Ascending aorta (tissue), 2 donors: ENCODE measurements at regions not wholly inside any gene's neighbourhood (a gene's known extent, or its start where the extent isn't known, plus 50 kb on each side); places are given as distances from the start of the nearest gene placed in this dataset.

Experiments
- DNase-seq, 2 donors: peaks; one replicate each; pipeline ENCODE4 v3.0.0-alpha.2; 2019; ENCODE audit warnings: low spot score in 2 of 2
- H3K27ac ChIP-seq, 2 donors: fragments of 200-600 bp; sonication (generic); one replicate each; pipeline ENCODE4 v1.5.1; 2016 to 2017; ENCODE audit warnings: mild to moderate bottlenecking in 1 of 2
- H3K27me3 ChIP-seq: fragments of 200-600 bp; sonication (generic); one replicate; pipeline ENCODE4 v1.5.1; 2017
- H3K36me3 ChIP-seq, 2 donors: fragments of 200-600 bp; sonication (generic); one replicate each; pipeline ENCODE4 v1.5.1; 2016
- H3K4me1 ChIP-seq, 2 donors: fragments of 200-600 bp; sonication (generic); one replicate each; pipeline ENCODE4 v1.5.1; 2016 to 2017; ENCODE audit warnings: mild to moderate bottlenecking in 1 of 2
- H3K4me3 ChIP-seq, 2 donors: fragments of 200-600 bp; sonication (generic); one replicate each; pipeline ENCODE4 v1.5.1; 2016 to 2017; ENCODE audit warnings: mild to moderate bottlenecking in 1 of 2
- H3K9me3 ChIP-seq, 2 donors: fragments of 200-600 bp; sonication (generic); one replicate each; pipeline ENCODE4 v1.5.1; 2016
- intact Hi-C: fragments of 100-400 bp; cut with DNase I; formaldehyde crosslinking; loops from one replicate; pipeline ENCODE4 v1.15.1; 2023
- TF ChIP-seq, protein P1 (sequence below), 3 experiments: fragments of 200-600 bp in 2 of 3; fragments of 450-650 bp in 1 of 3; sonication (generic) in 2 of 3; IDR thresholded peaks; one replicate each; pipeline ENCODE4 v1.5.1; 2016 to 2019; ENCODE audit warnings: antibody characterized with exemption in 3 of 3, mild to moderate bottlenecking in 1 of 3, moderate library complexity in 1 of 3

DNA sequence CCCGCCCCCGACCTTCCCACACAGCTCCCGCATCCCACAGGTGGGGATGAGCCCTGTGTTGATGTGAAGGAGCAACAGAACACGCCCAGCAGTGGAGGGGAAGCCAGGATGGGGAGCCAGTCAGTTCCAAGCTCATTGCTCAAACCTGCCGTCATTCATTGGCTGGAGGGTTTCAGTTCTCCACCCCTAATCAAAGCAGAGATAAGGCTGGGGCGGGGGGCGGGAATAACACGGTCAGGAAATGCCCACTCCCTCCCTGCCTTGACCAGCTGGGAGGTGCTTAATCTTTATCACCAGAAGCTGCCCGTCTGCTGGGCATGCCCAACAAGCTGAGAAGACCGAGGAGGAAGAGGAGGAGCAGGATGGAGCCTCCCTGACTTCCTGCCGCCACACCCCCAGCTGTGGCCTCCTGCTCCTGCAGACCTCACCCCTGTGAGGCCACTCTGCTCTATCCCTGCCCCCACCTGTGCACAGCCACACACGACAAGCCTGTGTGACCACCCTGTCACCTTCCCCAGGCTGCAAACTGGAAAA is 265.1 kb downstream of the ZEB1 start:
- no peak for DNase-seq
- no peaks in the 10 kb centered on the region for H3K9me3 ChIP-seq
- H3K4me1 ChIP-seq, result peaks cover 9 to 13% of the 10 kb centered on the region in 2 donors
- TF ChIP-seq, protein P1, sequence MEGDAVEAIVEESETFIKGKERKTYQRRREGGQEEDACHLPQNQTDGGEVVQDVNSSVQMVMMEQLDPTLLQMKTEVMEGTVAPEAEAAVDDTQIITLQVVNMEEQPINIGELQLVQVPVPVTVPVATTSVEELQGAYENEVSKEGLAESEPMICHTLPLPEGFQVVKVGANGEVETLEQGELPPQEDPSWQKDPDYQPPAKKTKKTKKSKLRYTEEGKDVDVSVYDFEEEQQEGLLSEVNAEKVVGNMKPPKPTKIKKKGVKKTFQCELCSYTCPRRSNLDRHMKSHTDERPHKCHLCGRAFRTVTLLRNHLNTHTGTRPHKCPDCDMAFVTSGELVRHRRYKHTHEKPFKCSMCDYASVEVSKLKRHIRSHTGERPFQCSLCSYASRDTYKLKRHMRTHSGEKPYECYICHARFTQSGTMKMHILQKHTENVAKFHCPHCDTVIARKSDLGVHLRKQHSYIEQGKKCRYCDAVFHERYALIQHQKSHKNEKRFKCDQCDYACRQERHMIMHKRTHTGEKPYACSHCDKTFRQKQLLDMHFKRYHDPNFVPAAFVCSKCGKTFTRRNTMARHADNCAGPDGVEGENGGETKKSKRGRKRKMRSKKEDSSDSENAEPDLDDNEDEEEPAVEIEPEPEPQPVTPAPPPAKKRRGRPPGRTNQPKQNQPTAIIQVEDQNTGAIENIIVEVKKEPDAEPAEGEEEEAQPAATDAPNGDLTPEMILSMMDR (IDR thresholded peaks at IDR 0.05), result no peak
- H3K36me3 ChIP-seq, result no peaks in the 10 kb centered on the region
- no peak overlapping the region for H3K4me3 ChIP-seq
- H3K27me3 ChIP-seq, result no peaks in the 10 kb centered on the region
- H3K27ac ChIP-seq, result no peak overlapping the region
- intact Hi-C loops, result no loop called here

DNA sequence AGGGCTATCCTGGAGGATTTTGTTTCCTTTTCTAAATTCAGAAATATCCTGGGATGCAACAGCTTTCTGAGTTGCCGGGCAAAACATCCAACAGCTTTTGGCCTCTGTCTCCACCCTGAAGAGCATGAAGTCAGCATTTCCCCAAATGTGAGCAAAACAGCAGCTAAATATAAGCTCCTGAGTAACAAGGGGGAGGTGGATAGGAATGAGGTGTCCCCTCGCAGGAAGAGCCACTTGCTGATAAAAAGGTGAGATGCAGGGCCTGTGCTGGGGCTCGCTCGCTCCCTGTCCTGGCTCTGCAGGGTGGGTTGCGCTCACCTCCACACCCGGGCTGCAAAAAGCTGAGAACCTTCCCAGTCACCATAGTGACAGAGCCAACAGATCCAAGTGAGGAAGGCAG is 264.3 kb downstream of the ZEB1 start:
- no peak for DNase-seq
- TF ChIP-seq, protein P1 (IDR thresholded peaks at IDR 0.05), result no peak
- intact Hi-C loops, result no loop called here
- H3K27me3 ChIP-seq, result no peaks in the 10 kb centered on the region
- H3K36me3 ChIP-seq, result no peaks in the 10 kb centered on the region
- H3K4me1 ChIP-seq, result peaks cover 9 to 13% of the 10 kb centered on the region in 2 donors
- H3K27ac ChIP-seq, result peak overlapping the region in 1 of 2 donors; percentile 16
- no peaks in the 10 kb centered on the region for H3K9me3 ChIP-seq
- H3K4me3 ChIP-seq, result no peak overlapping the region

DNA sequence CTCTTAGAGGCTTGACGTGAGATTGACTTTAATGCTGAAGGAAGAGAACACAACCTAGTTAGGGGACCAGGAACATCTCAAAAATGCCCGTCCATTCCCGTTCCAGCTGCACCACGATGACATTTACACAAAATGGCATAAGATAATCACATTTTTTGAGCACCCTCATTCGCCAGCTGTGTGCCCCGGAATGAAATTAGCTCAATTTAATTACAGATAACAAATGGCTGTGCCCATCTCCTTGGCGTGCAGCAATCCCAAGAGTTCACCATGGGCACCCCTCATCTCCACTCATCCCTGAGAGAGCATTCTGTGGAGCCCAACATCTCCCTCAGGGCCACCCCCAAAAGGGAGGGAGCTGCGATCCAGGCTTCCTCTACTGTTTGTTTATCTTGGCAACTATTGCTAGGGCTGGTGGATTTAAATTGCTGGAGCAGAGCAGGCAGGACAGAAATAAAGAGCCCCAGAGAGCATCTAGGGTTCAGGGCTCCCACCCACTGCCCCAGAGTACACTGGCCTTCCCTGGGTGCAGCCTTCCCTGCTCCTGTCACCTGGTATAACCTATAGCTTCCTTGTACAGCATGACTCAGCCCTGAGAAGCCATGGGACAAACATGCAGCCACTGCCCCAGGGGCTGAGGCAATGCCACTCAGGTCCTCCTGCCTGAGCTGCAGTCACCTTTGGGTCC is 263.5 kb downstream of the ZEB1 start:
- TF ChIP-seq, protein P1 (IDR thresholded peaks at IDR 0.05), result no peak
- no peak for DNase-seq
- Histone ChIP-seq H3K36me3 (no peaks in the 10 kb centered on the region), H3K27ac (peak overlapping the region in 1 of 2 donors; percentile 16), H3K4me1 (peaks cover 9 to 13% of the 10 kb centered on the region in 2 donors), H3K9me3 (no peaks in the 10 kb centered on the region), H3K4me3 (no peak overlapping the region), H3K27me3 (no peaks in the 10 kb centered on the region)
- intact Hi-C loops, result no loop called here

DNA sequence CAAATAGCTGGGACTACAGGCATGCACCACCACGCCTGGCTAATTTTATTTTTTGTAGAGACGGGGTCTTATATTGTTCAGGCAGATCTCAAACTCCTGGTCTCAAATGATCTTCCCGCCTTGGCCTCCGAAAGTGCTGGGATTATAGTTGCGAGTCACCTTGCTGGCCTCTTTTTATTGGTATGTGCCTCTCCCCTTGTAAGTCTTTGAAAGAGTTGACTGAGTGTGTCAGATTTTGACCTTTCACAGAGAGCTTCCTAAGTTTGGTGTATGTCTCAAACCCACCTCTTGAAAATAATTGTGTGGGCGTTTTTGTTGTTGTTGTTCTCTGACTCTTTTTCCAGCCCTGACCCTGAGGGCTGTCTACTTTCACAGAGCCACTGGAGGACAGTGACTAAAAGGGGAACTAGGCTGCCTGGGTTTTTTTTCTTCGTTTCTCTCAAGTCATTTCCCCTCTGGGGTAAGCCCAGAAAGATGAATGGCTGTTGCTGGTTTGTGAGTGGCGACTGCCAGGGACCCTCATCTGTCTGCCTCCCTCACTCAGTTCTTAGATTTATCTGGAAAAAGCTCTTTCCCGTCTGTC is 262.8 kb downstream of the ZEB1 start:
- Histone ChIP-seq H3K27ac (no peak overlapping the region), H3K4me3 (no peak overlapping the region), H3K36me3 (no peaks in the 10 kb centered on the region), H3K27me3 (no peaks in the 10 kb centered on the region), H3K9me3 (no peaks in the 10 kb centered on the region), H3K4me1 (peaks cover 9 to 13% of the 10 kb centered on the region in 2 donors)
- intact Hi-C loops, result no loop called here
- TF ChIP-seq, protein P1 (IDR thresholded peaks at IDR 0.05), result no peak
- DNase-seq, result no peak

DNA sequence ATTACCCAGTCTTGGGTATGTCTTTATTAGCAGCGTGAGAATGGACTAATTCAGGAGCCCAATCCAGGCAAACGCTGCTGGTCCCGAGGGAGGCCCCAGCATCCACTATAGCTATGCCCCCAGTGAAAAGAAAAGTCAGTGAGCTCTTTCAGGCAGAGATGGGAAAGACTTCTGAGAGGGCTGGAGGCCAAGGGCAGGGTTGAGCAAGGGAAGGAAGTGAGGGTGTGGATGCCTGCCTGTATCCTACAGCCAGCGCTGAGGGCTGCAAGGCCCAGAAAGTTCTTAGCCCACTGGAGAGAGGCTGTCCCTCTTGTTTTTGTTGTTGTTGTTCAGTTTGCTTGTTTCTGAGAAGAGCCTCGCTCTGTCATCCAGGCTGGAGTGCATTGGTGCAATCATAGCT is 261.6 kb downstream of the ZEB1 start:
- DNase-seq, result no peak
- no peak overlapping the region for H3K4me3 ChIP-seq
- TF ChIP-seq, protein P1 (IDR thresholded peaks at IDR 0.05), result no peak
- no peaks in the 10 kb centered on the region for H3K9me3 ChIP-seq
- H3K27me3 ChIP-seq, result no peaks in the 10 kb centered on the region
- intact Hi-C loops, result no loop called here
- peaks cover 9 to 13% of the 10 kb centered on the region in 2 donors for H3K4me1 ChIP-seq
- no peaks in the 10 kb centered on the region for H3K36me3 ChIP-seq
- no peak overlapping the region for H3K27ac ChIP-seq
